HEK293T (cell line): ENCODE measurements at regions not wholly inside any gene's neighbourhood (a gene's known extent, or its start where the extent isn't known, plus 50 kb on each side); places are given as distances from the start of the nearest gene placed in this dataset.

Experiments
- CTCF ChIA-PET: fragments of 350-600 bp; formaldehyde crosslinking; extraction: SDS; loops from one replicate; lab custom pipeline; 2021; ENCODE audit warnings: antibody characterized with exemption, inconsistent platforms; lab: Yijun Ruan, JAX
- POLR2A ChIA-PET: fragments of 350-600 bp; formaldehyde crosslinking; extraction: SDS; loops from one replicate; lab custom pipeline; 2020; ENCODE audit warnings: antibody characterized with exemption, inconsistent platforms; lab: Yijun Ruan, JAX
- DNase-seq: peaks from one replicate; pipeline ENCODE4 v3.0.0; 2012; ENCODE audit warnings: mixed read lengths; ENCODE audit errors: extremely low spot score
- ARNT ChIP-seq: fragments of 450-650 bp; IDR thresholded peaks from 2 replicates; pipeline ENCODE4 v1.6.1; 2017; ENCODE audit warnings: mild to moderate bottlenecking
- BHLHE40 ChIP-seq: fragments of 450-650 bp; IDR thresholded peaks from 2 replicates; pipeline ENCODE4 v1.6.1; 2016; ENCODE audit warnings: mild to moderate bottlenecking, moderate library complexity, borderline replicate concordance
- CTBP1 ChIP-seq: fragments of 450-650 bp; IDR thresholded peaks from 2 replicates; pipeline ENCODE4 v1.6.1; 2016; ENCODE audit warnings: borderline replicate concordance
- ELF4 ChIP-seq: fragments of 450-650 bp; IDR thresholded peaks from 2 replicates; pipeline ENCODE4 v1.6.1; 2017; ENCODE audit warnings: antibody characterized with exemption
- FOXA1 ChIP-seq: fragments of 450-650 bp; IDR thresholded peaks from 2 replicates; pipeline ENCODE4 v1.6.1; 2016; ENCODE audit warnings: mild to moderate bottlenecking
- FOXK2 ChIP-seq: fragments of 450-650 bp; IDR thresholded peaks from 2 replicates; pipeline ENCODE4 v1.6.1; 2016; ENCODE audit warnings: mild to moderate bottlenecking
- FOXM1 ChIP-seq: fragments of 450-650 bp; IDR thresholded peaks from 2 replicates; pipeline ENCODE4 v1.6.1; 2017; ENCODE audit warnings: mild to moderate bottlenecking, borderline replicate concordance
- HDGF ChIP-seq: fragments of 450-650 bp; IDR thresholded peaks from 2 replicates; pipeline ENCODE4 v1.6.1; 2017; ENCODE audit warnings: antibody characterized with exemption, borderline replicate concordance
- L3MBTL2 ChIP-seq: fragments of 450-650 bp; conservative IDR thresholded peaks from 2 replicates; pipeline ENCODE4 v1.6.1; 2016; ENCODE audit warnings: mild to moderate bottlenecking
- LEF1 ChIP-seq: fragments of 450-650 bp; IDR thresholded peaks from 2 replicates; pipeline ENCODE4 v1.6.1; 2017; ENCODE audit warnings: mild to moderate bottlenecking, borderline replicate concordance
- NFRKB ChIP-seq: fragments of 450-650 bp; IDR thresholded peaks from 2 replicates; pipeline ENCODE4 v1.6.1; 2016; ENCODE audit warnings: mild to moderate bottlenecking, moderate library complexity
- PKNOX1 ChIP-seq: fragments of 450-650 bp; IDR thresholded peaks from 2 replicates; pipeline ENCODE4 v1.6.1; 2016
- SP1 ChIP-seq: fragments of 450-650 bp; IDR thresholded peaks from 2 replicates; pipeline ENCODE4 v1.6.1; 2017
- SUZ12 ChIP-seq: fragments of 450-650 bp; IDR thresholded peaks from 2 replicates; pipeline ENCODE4 v1.6.1; 2016; ENCODE audit warnings: mild to moderate bottlenecking
- TARDBP ChIP-seq: fragments of 450-650 bp; IDR thresholded peaks from 2 replicates; pipeline ENCODE4 v1.6.1; 2016
- ZNF384 ChIP-seq: fragments of 450-650 bp; IDR thresholded peaks from 2 replicates; pipeline ENCODE4 v1.6.1; 2016

- ChIA-PET CTCF (no interaction called here), POLR2A (no interaction called here)
- no peak for TF ChIP-seq HDGF
- TF ChIP-seq ARNT, result no peak
- no peak for TF ChIP-seq NFRKB
- TF ChIP-seq PKNOX1, result no peak
- TF ChIP-seq LEF1, result no peak
- TF ChIP-seq FOXM1, result no peak
- TF ChIP-seq ZNF384, result no peak
- TF ChIP-seq ELF4, result no peak
- no peak for TF ChIP-seq L3MBTL2
- TF ChIP-seq FOXA1, result no peak
- no peak for TF ChIP-seq BHLHE40
- DNase-seq, result no peak
These were observed 895.0 kb upstream of the B3GALT2 start for GRCh38 chr1:194081444-194081843.

- ChIA-PET CTCF (no interaction called here), POLR2A (no interaction called here)
- TF ChIP-seq ELF4 (no peak), SUZ12 (no peak), ARNT (no peak), TARDBP (no peak), FOXA1 (no peak), FOXK2 (no peak), ZNF384 (no peak), HDGF (no peak), BHLHE40 (no peak), NFRKB (no peak), L3MBTL2 (no peak), SP1 (no peak), LEF1 (no peak), PKNOX1 (no peak), FOXM1 (no peak), CTBP1 (no peak)
- DNase-seq, result no peak
These were observed 894.4 kb upstream of the B3GALT2 start for GRCh38 chr1:194080826-194081225.

GRCh38 chr1:194078765-194079164, 892.4 kb upstream of the B3GALT2 start:
- CTCF ChIA-PET, result no interaction called here
- POLR2A ChIA-PET, result no interaction called here
- DNase-seq, result no peak
- no peak for TF ChIP-seq L3MBTL2
- no peak for TF ChIP-seq PKNOX1
- no peak for TF ChIP-seq BHLHE40
- no peak for TF ChIP-seq LEF1
- no peak for TF ChIP-seq TARDBP
- TF ChIP-seq ZNF384, result no peak
- no peak for TF ChIP-seq SUZ12
- no peak for TF ChIP-seq NFRKB
- no peak for TF ChIP-seq CTBP1
- TF ChIP-seq SP1, result no peak
- no peak for TF ChIP-seq FOXM1
- no peak for TF ChIP-seq ARNT
- TF ChIP-seq HDGF, result no peak
- TF ChIP-seq FOXA1, result no peak
- TF ChIP-seq FOXK2, result no peak
- TF ChIP-seq ELF4, result no peak

- DNase-seq, result peak; percentile 23
- ChIA-PET POLR2A (no interaction called here), CTCF (no interaction called here)
- TF ChIP-seq ZNF384 (peak; percentile 88), FOXM1 (no peak)
These were observed 890.2 kb upstream of the B3GALT2 start for GRCh38 chr1:194076646-194077045.

- TF ChIP-seq L3MBTL2, result no peak
- TF ChIP-seq PKNOX1, result no peak
- no peak for TF ChIP-seq NFRKB
- no peak for TF ChIP-seq TARDBP
- TF ChIP-seq HDGF, result no peak
- no peak for TF ChIP-seq ZNF384
- no peak for TF ChIP-seq SUZ12
- no peak for TF ChIP-seq FOXK2
- no peak for TF ChIP-seq FOXA1
- no peak for TF ChIP-seq BHLHE40
- no peak for TF ChIP-seq SP1
- no peak for TF ChIP-seq FOXM1
- no peak for TF ChIP-seq LEF1
- POLR2A ChIA-PET, result no interaction called here
- CTCF ChIA-PET, result no interaction called here
- no peak for DNase-seq
These were observed 887.4 kb upstream of the B3GALT2 start for GRCh38 chr1:194073833-194074232.

- ChIA-PET POLR2A (no interaction called here), CTCF (no interaction called here)
- TF ChIP-seq L3MBTL2, result no peak
- TF ChIP-seq SUZ12, result no peak
- TF ChIP-seq LEF1, result no peak
- TF ChIP-seq ZNF384, result no peak
- TF ChIP-seq FOXK2, result no peak
- no peak for TF ChIP-seq CTBP1
- no peak for DNase-seq
These were observed 884.8 kb upstream of the B3GALT2 start for GRCh38 chr1:194071205-194071604.
